ENCODE measurements at regions not wholly inside any gene's neighbourhood (a gene's known extent, or its start where the extent isn't known, plus 50 kb on each side); places are given as distances from the start of the nearest gene placed in this dataset.
"Not testable (repeated sequence)": the region's sequence is repeated elsewhere in the genome, so short reads cannot be mapped to it uniquely, and the experiment has no call there.

DNA sequence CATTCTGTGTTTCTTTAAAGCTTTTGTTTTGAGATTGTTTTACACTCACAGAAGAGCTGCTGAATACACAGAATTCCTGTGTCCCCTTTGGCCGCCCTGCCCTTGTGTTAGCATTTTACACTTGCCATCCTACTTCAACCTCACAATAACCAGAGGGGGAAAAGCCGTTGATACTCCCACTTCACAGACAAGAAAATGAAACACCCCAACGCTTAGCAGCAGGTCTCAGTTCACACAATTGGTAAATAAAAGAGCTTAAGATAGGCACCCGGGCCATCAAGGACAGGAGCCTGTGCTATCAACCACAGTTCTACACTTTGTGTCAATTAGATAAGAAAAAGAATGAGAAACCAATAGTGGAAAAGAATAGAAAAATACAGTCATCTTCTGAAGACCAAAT lies 178.0 kb downstream of the SYK start:
- no peak for DNase-seq

- no peak for DNase-seq
Measured at GRCh38 chr9:90981726-90982125, 180.1 kb downstream of the SYK start.

- DNase-seq = no peak
Measured at GRCh38 chr9:90983394-90983793, 181.8 kb downstream of the SYK start.

GRCh38 chr9:90985631-90986030 lies 184.0 kb downstream of the SYK start:
- no peak for DNase-seq

- DNase-seq = no peak
Measured at GRCh38 chr9:90986161-90986560, 184.5 kb downstream of the SYK start.

DNA sequence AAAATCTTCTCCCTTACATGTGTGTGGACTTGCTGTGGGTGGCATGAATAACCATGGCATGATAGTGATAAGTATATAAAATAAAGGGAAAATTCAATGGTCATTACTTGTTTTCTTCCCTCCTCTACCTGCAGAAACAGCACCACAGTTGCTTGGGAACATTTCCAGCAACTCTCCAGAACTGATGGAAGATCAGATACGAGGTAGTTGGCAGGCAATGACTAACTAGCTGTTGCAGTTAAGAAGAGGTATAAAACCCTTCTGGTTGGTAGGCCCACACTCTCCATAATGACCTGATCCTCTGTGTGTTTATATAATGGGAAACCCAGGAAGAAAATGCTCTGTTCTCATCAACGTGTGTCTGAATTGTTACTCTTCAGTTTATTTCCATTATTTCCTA lies 185.9 kb downstream of the SYK start:
- DNase-seq = no peak

DNA sequence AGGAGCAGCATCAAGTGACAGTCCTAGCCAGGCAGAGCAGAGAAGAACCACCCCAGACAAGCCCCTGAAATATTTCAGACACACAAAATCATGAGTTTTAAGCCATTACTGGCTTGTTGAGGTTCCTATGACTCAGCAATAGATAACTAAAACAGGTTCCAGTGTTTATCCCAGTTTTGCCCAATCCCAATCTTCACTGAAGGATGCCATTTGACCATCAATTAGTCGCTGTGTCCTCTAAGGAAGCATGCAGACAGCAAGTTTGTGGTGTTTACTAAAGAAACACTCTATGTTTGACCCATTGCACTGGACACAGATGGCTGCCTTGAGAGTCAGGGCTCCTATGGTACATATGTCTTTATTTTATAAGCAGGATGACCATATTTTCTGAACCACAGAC lies 186.7 kb downstream of the SYK start:
- no peak for DNase-seq

DNA sequence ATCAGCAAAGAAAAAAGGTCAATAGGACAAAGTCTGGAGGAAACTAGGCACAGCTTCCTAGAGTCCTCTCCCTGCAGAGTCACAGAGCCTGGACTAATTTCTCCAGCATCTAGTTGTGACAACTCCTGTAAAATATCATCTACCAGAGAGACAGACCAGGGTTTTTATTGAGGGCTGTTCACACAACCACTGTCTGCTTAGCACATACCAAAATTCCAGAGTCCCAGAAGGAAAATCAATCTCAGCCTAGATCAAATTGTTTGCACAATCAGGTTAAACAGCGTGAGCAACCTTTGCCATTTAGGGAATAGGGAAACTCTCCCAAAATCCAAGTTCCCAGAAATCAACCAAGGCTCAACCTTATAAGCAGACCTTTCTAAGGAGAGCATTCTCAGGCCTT lies 190.3 kb downstream of the SYK start:
- DNase-seq = no peak

- no peak for DNase-seq
Measured at GRCh38 chr9:90995516-90995915, 193.9 kb downstream of the SYK start.

- DNase-seq = no peak
Measured at GRCh38 chr9:90996154-90997065, 194.8 kb downstream of the SYK start.

- no peak for DNase-seq
Measured at GRCh38 chr9:90998573-90998972, 197.0 kb downstream of the SYK start.

DNA sequence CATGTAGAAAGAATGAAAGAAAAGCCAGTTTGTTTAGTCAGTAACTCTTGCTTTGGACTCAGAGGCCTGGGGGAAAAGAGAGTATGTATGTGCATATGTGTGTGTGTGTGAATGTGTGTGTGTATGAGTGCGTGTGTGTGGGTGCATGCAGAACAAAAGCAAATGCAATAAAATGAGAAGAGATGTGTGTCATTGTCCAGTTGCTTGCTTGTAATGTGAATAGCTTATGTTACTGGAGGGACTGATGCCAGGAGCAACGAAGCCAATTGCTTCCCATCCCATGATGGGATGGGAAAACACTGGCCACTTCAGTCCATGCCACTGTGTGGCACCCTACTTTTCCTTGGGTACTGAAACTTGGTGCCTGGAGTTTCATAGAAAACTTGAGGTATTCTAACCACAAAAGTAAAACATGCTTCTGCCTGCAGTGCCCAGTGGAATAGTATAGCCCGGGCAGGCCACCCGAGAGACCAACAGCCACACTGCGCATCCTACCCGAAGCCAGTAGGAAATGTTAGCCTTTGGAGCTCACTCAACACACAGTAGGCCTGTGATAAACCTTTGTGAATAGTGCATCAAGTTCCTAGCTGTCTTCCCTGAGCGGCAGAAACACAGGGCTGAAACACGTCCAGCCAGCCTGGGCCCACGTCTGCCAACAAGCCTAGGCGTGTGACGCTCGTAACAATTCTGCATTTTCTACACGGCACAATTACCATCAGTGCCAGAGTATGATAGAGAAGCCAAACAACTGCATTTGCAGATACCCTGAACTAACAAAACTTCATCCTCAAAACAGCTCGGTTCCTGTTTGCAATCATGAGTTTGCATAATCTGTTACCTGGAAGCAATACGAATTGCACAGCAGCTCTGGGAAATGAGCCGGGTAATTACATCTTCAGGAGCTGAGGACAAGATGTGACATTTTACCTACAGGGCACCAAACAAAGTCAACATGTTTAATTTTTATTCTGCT lies 198.1 kb downstream of the SYK start:
- peak in 16 of 56 donors; percentile 2 to 45 (median 12) for DNase-seq

DNA sequence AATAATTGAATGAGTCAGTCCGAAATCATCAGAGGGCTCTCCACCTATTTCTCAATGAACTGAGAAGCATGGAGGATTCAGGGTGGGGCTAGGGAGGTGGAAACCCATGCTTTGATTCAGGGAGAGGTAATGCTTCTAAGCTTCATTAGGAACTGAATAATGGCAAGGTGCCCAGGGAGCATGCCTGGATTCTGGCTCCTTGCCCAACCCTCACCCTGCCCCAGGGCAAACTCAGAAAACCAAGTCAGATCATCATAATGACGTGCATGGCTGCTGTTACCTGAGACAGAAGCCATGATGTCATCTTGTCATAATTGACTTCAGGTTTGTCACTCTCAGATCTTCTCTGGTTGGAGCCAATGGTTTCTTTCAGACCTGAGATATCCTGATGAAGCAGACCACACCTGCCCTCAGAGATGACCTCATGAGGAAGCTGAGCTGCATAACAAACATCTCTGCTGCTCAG lies 199.6 kb downstream of the SYK start:
- peak in 1 of 56 donors; percentile 5 for DNase-seq

GRCh38 chr9:91004484-91004883 lies 202.9 kb downstream of the SYK start:
- DNase-seq = no peak

GRCh38 chr9:91004992-91005391 lies 203.4 kb downstream of the SYK start:
- no peak for DNase-seq

DNA sequence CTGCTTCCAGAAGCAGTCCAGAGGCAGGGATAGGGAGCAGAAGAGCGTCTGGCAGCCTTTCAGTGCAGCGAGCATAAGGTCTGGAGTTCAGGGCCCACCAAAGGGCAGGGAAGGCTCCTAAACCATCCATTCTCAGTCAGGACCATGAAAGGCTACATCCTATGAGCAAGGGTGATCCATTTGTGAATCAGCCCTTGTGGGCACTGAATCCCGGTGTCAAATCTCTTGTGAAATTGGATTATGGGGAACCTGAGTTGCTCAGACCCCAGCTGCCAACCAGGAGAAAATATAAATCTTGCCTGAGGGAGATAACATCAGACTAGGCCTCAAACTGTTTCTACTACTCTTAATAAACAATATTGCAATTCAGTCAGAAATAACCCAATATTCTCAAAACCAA lies 204.4 kb downstream of the SYK start:
- no peak for DNase-seq

- DNase-seq = no peak
Measured at GRCh38 chr9:91008568-91008967, 206.9 kb downstream of the SYK start.

DNA sequence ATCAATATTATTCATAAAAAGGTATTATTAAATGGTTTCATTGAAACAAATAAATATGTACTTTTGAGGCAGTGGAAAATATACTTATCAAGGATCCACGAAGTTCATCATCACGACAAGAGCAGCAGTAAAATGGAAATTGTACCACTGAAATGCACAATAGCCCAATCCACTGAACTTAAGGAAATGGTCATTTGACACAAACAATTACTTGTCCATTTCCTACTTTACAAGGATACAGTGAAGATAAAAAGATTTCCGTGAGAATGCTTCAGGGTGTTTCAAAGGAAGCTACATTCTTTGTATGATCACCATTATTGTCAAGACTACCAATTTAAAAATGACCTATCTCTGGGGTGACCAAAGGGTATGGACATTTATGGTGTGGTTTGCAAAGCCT lies 210.3 kb downstream of the SYK start:
- DNase-seq = no peak

GRCh38 chr9:91012933-91013841 lies 211.6 kb downstream of the SYK start:
- no peak for DNase-seq

DNA sequence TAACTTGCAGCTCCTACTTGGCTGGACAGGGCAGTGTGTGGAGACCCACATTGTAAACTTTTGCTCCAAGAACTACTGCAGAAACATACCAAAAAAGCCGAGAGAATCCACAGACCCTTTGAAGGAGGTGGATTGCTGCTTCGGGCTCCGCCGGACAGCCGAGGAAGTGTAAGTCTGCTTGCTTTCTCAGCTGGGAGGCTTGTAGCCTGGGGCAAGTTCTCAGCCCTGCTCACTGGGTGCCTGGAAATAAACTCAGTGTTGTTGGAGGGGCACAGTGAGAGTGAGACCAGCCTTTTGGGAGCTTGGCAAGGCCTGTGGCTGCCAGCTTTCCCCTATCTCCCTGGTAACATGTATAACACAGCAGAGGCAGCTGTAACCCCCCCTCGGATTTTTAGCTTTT lies 215.6 kb downstream of the SYK start:
- no peak for DNase-seq

DNA sequence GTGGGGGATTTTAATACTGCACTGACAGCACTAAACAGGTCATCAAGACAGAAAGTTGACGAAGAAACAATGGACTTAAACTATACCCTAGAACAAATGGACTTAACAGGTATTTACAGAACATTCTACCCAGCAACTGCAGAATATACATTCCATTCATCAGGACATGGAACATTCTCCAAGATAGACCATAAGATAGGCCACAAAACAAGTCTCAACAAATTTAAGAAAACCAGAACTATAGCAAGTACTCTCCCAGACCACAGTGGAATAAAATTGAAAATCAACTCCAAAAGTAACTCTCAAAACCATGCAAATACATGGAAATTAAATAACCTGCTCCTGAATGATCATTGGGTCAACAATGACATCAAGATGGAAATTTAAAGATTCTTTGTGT lies 218.3 kb downstream of the SYK start:
- not testable (repeated sequence) for DNase-seq
